Mammary epithelial cell (primary cell): ENCODE measurements at regions not wholly inside any gene's neighbourhood (a gene's known extent, or its start where the extent isn't known, plus 50 kb on each side); places are given as distances from the start of the nearest gene placed in this dataset.

Experiments used
- CTCF ChIP-seq, 2 donors: IDR thresholded peaks in 1 of 2; conservative IDR thresholded peaks in 1 of 2; 2 replicates each; pipeline ENCODE4 v1.5.1; 2011 to 2012; ENCODE audit warnings: inconsistent platforms in 2 of 2, low read length in 2 of 2, mild to moderate bottlenecking in 2 of 2, control low read depth in 1 of 2, low read depth in 1 of 2; ENCODE audit not compliant: insufficient read depth in 1 of 2; ENCODE audit errors: extremely low read depth in 1 of 2
- EZH2 ChIP-seq: IDR thresholded peaks from 2 replicates; pipeline ENCODE4 v1.6.1; 2012; ENCODE audit warnings: low read length, inconsistent platforms, borderline replicate concordance

GRCh38 chr3:62928256-62928655 is 53.0 kb upstream of the CADPS start:
- TF ChIP-seq CTCF (conservative IDR thresholded peaks at IDR 0.05 in 1 of 2, IDR thresholded peaks at IDR 0.05 in 1 of 2; ENCODE audit: extremely low read depth in 1 of 2, insufficient read depth in 1 of 2, low read depth in 1 of 2, low read length in 2 of 2) (no peak), EZH2 (no peak)
